Esophagus (tissue), 2 donors: ENCODE measurements at regions not wholly inside any gene's neighbourhood (a gene's known extent, or its start where the extent isn't known, plus 50 kb on each side); places are given as distances from the start of the nearest gene placed in this dataset.
"Not testable (repeated sequence)": the region's sequence is repeated elsewhere in the genome, so short reads cannot be mapped to it uniquely, and the experiment has no call there.

Experiments
- H3K27ac ChIP-seq, 2 donors: one replicate each; pipeline ENCODE4 v1.5.1; 2013; ENCODE audit warnings: low read depth in 2 of 2, mild to moderate bottlenecking in 2 of 2, inconsistent platforms in 1 of 2, low read length in 1 of 2, moderate library complexity in 1 of 2
- H3K27me3 ChIP-seq, 2 donors: one replicate each; pipeline ENCODE4 v1.6.1; 2013; ENCODE audit warnings: low read length in 2 of 2, control low read depth in 1 of 2, mild to moderate bottlenecking in 1 of 2; ENCODE audit not compliant: insufficient read depth in 2 of 2, control insufficient read depth in 1 of 2
- H3K36me3 ChIP-seq, 2 donors: one replicate each; pipeline ENCODE4 v1.6.1; 2013; ENCODE audit warnings: low read length in 1 of 2; ENCODE audit not compliant: control insufficient read depth in 2 of 2, insufficient read depth in 2 of 2
- H3K4me1 ChIP-seq, 2 donors: one replicate each; pipeline ENCODE4 v1.6.1; 2013; ENCODE audit warnings: low read length in 1 of 2; ENCODE audit not compliant: control insufficient read depth in 2 of 2, insufficient read depth in 2 of 2
- H3K4me3 ChIP-seq, 2 donors: one replicate each; pipeline ENCODE4 v1.5.1; 2013; ENCODE audit warnings: low read length in 2 of 2, mild to moderate bottlenecking in 2 of 2, low read depth in 1 of 2, moderate library complexity in 1 of 2
- H3K9me3 ChIP-seq, 2 donors: one replicate each; pipeline ENCODE4 v1.6.1; 2013; ENCODE audit warnings: mild to moderate bottlenecking in 2 of 2, low read depth in 1 of 2, low read length in 1 of 2, moderate library complexity in 1 of 2; ENCODE audit not compliant: control insufficient read depth in 2 of 2, insufficient read depth in 1 of 2
- WGBS, 2 donors: extraction: QIAGEN DNeasy Blood & Tissue Kit; methylation state at CpG; one replicate each; pipeline ENCODE4 v1.1.7; 2013; 5-methylcytosine and 5-hydroxymethylcytosine counted together
- donor health status: healthy with polysubstance abuse.
- donor health status: Bipolar disorder and iron deficiency.

DNA sequence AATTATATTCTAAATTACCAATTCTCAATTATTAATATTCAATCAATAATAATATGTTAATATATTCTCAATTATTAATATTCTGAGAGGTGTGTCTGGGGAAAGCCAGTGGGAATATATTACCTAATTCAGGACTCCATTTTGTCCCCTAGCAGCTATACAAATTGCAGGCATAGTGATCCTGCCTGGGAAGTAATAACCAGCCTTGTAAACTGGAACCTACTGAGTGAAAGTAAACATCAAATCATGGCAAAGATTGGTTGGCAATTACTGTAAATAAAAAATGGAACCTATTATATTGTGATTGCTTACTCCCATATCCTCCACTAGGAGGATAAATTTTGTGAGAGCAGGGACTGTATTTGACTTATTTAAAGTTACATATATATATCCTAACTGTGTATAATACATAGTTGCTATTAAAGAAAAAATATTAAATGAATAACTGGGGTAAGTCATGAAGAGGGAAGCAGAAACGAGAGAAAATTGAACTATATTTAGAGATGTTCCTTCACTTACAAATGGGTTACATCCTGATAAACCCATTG, 150.5 kb upstream of the ELL2 start:
- WGBS, 2 donors = 77 to 79% methylated on average over 1 of the region's 1 CpG
- Histone ChIP-seq H3K27ac (no peak overlapping the region), H3K9me3 (no peaks in the 10 kb centered on the region), H3K27me3 (no peaks in the 10 kb centered on the region), H3K4me1 (no peaks in the 10 kb centered on the region), H3K4me3 (no peak overlapping the region), H3K36me3 (no peaks in the 10 kb centered on the region)

DNA sequence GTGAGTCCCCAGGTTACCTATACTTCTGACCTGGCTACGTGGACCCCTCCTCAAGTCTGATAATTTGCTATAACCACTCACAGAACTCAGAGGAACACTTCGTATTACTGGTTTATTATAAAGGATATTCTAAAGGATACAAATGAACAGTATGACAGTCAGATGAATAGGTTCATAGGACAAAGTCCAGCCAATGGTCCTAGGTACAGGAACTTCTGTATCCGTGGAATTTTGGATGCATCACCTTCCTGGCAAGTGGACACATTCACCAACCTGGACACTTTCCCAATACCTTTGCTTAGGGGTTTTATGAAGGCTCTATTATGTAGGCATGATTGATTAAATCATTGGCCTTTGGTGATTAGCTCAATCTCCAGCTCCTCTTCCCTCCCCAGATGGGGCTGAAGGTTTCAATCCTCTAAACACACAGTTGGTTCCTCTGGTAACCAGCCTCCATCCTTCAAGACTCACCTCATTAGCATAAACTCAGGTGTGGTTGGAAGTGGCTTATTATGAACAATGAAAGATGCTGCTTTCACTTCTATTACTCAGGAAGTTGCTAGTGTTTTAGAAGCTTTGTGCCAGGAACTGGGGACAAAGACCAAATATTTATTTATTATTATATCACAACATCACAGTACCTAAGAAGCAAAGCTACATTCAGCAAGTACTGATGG, 149.6 kb upstream of the ELL2 start:
- no peaks in the 10 kb centered on the region for H3K27me3 ChIP-seq
- H3K27ac ChIP-seq = no peak overlapping the region
- H3K9me3 ChIP-seq = no peaks in the 10 kb centered on the region
- H3K4me3 ChIP-seq = no peak overlapping the region
- H3K36me3 ChIP-seq = no peaks in the 10 kb centered on the region
- no peaks in the 10 kb centered on the region for H3K4me1 ChIP-seq
- 78 to 79% methylated on average over 3 of the region's 3 CpGs for WGBS, 2 donors

- Histone ChIP-seq H3K27ac (no peak overlapping the region), H3K4me3 (no peak overlapping the region), H3K36me3 (no peaks in the 10 kb centered on the region), H3K27me3 (no peaks in the 10 kb centered on the region), H3K4me1 (no peaks in the 10 kb centered on the region), H3K9me3 (no peaks in the 10 kb centered on the region)
Measured at GRCh38 chr5:96110300-96110699, 148.6 kb upstream of the ELL2 start.

GRCh38 chr5:96108629-96109028, 147.0 kb upstream of the ELL2 start:
- H3K36me3 ChIP-seq, H3K4me3 ChIP-seq, H3K4me1 ChIP-seq, H3K27ac ChIP-seq, H3K9me3 ChIP-seq, H3K27me3 ChIP-seq: not testable (repeated sequence)
- WGBS, 2 donors = 84 to 85% methylated on average over 7 to 10 of the region's 10 CpGs

GRCh38 chr5:96103829-96104228, 142.2 kb upstream of the ELL2 start:
- 94 to 97% methylated on average over 4 of the region's 4 CpGs for WGBS, 2 donors
- not testable (repeated sequence) for H3K27me3 ChIP-seq, H3K9me3 ChIP-seq

GRCh38 chr5:96101358-96102089, 139.9 kb upstream of the ELL2 start:
- Histone ChIP-seq H3K36me3 (no peaks in the 10 kb centered on the region), H3K27me3 (no peaks in the 10 kb centered on the region), H3K4me3 (no peak overlapping the region), H3K27ac (no peak overlapping the region), H3K4me1 (no peaks in the 10 kb centered on the region), H3K9me3 (no peaks in the 10 kb centered on the region)
- WGBS, 2 donors = 80 to 90% methylated on average over 7 of the region's 7 CpGs

More at GRCh38 chr5:96103829-96104228, 142.2 kb upstream of the ELL2 start:
- H3K4me1 ChIP-seq, H3K36me3 ChIP-seq, H3K27ac ChIP-seq, H3K4me3 ChIP-seq: not testable (repeated sequence)

- H3K4me3 ChIP-seq, H3K27ac ChIP-seq, H3K4me1 ChIP-seq, H3K9me3 ChIP-seq, H3K27me3 ChIP-seq, H3K36me3 ChIP-seq: not testable (repeated sequence)
Measured at GRCh38 chr5:96097488-96097887, 135.8 kb upstream of the ELL2 start.

- Histone ChIP-seq H3K27me3 (no peaks in the 10 kb centered on the region), H3K4me1 (peaks cover 0 to 3% of the 10 kb centered on the region in 2 donors), H3K27ac (peak overlapping the region in 1 of 2 donors; percentile 35), H3K9me3 (no peaks in the 10 kb centered on the region), H3K4me3 (no peak overlapping the region), H3K36me3 (no peaks in the 10 kb centered on the region)
- 45 to 65% methylated on average over 2 of the region's 2 CpGs for WGBS, 2 donors
Measured at GRCh38 chr5:96096724-96097123, 135.1 kb upstream of the ELL2 start.

DNA sequence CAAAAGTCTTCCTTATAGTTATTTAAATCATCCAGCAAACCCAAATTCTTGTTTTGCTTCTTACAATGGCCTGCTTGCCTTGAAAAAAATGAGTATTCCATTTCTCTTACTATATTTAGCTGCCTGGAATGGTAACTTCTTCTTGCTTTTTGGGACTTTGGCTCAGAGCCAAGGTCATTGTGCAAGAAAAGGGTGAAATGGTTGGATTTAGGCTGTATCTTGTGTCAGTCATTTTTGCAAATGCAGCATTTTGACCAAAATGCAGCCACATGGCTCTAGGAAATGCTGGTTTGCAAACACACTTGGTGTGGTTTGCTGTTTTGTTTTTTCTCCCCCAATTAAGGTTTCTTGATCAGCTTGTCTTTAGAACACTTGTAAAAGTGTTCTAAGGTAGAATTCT, 133.3 kb upstream of the ELL2 start:
- Histone ChIP-seq H3K27me3 (no peaks in the 10 kb centered on the region), H3K4me1 (peaks cover 0 to 3% of the 10 kb centered on the region in 2 donors), H3K27ac (peak overlapping the region in 1 of 2 donors; percentile 66), H3K36me3 (no peaks in the 10 kb centered on the region), H3K4me3 (no peak overlapping the region), H3K9me3 (no peaks in the 10 kb centered on the region)

- Histone ChIP-seq H3K4me1 (peaks cover 0 to 3% of the 10 kb centered on the region in 2 donors), H3K4me3 (no peak overlapping the region), H3K36me3 (no peaks in the 10 kb centered on the region), H3K9me3 (no peaks in the 10 kb centered on the region), H3K27me3 (no peaks in the 10 kb centered on the region), H3K27ac (peak overlapping the region; percentile 60 to 83)
- WGBS, 2 donors = 34 to 48% methylated on average over 1 of the region's 1 CpG
Measured at GRCh38 chr5:96093890-96094381, 132.3 kb upstream of the ELL2 start.
